Dedifferentiated amniotic fluid mesenchymal stem cell (primary cell): ENCODE measurements at regions not wholly inside any gene's neighbourhood (a gene's known extent, or its start where the extent isn't known, plus 50 kb on each side); places are given as distances from the start of the nearest gene placed in this dataset.

Source experiments
- DNase-seq: peaks from one replicate; pipeline ENCODE4 v3.0.0-alpha.2; 2016; ENCODE audit errors: extremely low spot score

DNA sequence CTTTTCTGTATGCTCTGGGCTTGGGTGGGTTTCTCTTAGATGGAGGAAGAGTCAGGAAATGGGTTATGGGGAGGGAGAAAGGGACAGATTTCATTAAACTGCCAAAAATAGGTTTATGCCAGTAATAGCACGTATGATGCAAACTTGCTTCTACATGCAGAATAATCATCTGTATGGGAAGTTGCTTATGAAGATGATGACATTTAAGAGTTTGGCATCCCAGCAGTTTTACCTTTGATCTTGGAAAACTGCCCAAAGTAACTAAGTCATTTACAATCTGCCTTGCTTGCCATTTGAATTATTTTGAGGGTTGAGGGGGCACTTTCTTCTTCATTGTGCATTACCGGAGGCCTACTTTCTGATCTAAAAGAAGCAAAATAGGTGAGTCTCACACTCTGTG, 282.9 kb upstream of the ANKRD55 start:
- DNase-seq = no peak

- DNase-seq = no peak
Measured at GRCh38 chr5:56515011-56515410, 281.9 kb upstream of the ANKRD55 start.

- no peak for DNase-seq
Measured at GRCh38 chr5:56514245-56514644, 281.1 kb upstream of the ANKRD55 start.

DNA sequence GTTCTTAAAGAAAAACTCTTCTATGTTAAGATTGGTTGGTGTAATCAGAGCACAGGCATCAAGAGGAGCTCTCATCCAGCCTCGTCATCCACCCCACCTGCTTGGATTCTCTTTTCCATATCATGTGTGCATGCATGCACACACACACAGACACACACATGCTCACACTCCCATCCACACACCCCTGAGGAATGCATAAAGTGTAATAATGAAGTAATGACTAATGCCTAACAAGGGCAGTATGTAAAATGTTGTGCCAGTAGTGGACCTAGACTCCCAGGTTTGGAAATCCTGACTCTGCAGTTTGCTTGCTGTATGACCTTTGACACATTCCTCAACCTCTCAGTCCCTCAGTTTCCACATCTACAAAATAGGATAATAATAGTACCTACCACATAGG, 280.0 kb upstream of the ANKRD55 start:
- DNase-seq = no peak

DNA sequence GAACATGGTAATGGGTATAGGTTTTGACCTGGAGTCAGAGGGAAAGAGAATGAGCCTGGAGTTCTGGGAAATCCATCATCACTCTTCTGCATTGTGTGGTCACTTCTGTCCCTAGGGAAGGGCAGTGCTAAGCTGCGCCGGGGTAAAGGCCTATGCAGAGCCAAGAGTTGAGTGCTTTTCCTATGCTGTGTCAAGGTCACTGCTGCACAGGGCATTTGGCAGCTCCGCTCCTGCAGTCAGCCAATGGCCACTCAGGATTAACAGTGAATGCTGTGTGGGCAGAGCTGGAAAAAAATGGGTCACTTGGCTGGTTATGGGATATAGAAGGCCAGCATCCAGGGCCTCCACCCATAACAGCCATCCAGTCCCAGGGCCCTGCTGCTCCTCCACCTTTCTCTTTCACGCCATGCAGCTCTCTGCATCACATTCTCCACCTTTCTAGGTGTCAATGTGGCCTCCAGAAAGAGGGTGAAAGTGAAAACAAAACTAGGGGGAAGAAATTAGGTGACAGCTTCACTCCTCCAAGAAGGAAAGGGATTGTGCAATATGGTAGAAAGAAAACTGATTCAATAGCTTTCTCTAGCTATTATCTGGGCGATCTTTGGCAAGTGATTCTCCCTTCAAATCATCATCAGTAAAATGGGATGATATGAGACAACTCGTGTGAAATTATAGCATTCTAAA, 279.3 kb upstream of the ANKRD55 start:
- no peak for DNase-seq

- no peak for DNase-seq
Measured at GRCh38 chr5:56511326-56511841, 278.3 kb upstream of the ANKRD55 start.

- DNase-seq = no peak
Measured at GRCh38 chr5:56508249-56508648, 275.1 kb upstream of the ANKRD55 start.

- DNase-seq = no peak
Measured at GRCh38 chr5:56507351-56507930, 274.3 kb upstream of the ANKRD55 start.

DNA sequence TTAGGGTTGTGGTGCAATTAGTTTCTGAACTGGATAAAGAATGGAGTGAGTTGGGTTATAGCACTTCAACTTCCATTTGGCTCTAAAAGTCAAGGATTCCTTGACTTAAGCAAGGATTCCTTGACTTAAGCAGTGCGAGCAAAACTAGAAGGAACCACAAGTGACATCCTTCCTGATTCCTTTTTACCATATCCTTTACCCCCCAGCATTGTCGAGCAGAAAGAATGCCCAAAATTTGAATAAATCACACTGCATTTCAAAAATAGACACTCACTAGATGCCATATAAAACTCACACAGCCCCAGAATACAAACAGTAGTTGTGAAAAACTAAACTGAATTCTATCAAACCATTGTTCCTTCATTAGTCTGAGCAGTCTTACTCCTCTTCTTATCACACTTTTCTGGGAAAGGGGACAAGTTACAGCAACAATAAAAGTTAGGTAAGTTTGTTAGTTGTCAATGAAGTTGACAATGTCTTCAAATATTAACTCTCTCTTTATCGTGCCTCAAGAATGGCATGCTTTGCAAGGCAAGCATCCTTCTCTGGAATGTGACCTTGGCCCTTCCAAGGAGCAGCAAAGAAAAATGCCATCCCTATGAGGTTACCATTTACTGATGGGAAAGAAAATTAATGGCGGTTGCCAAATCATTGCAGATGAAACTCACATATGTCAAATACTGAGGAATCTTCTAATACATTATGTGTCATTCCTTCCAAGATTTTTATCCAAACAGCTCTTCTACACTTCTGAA, 273.3 kb upstream of the ANKRD55 start:
- DNase-seq = peak; percentile 27

DNA sequence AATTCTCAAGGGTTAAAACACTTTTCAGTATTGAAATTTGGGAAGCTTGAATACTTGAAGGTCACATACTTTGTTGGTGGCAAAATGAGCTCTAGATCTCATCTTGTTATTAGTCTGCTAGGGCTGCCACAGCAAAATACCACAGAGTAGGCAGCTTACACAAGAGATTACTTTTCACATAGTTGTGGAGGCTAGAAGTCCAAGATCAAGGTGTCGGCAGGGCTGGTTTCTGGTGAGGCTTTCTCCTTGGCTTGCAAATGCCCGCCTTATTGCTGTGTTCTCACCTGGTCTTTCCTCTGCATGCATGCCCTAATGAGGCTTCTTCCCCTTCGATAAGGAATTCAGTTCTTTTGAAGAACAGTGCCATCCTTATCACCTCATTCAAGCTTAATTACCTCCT, 270.8 kb upstream of the ANKRD55 start:
- DNase-seq = no peak

GRCh38 chr5:56501781-56502557, 268.8 kb upstream of the ANKRD55 start:
- no peak for DNase-seq

- DNase-seq = no peak
Measured at GRCh38 chr5:56499901-56500300, 266.8 kb upstream of the ANKRD55 start.

DNA sequence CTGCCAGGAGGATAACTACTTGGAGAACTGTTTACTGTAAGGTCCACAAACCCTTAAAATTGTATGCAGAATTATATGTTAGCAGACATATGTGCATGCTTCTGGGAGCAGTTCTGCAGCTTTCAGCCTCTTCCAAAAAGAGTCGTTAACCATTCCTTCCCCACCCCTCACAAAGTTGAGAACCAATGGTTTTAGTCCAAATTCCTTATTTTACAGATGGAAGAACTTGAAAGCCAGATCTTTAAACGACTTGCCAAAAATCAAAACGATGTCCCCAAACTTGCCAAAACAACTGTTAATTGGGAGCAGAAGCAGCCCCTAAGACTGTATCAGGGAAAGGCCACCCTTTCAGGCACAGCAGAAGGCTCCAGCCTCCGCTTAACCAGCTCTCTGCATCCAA, 266.4 kb upstream of the ANKRD55 start:
- DNase-seq = no peak

- DNase-seq = no peak
Measured at GRCh38 chr5:56498759-56499395, 265.7 kb upstream of the ANKRD55 start.

DNA sequence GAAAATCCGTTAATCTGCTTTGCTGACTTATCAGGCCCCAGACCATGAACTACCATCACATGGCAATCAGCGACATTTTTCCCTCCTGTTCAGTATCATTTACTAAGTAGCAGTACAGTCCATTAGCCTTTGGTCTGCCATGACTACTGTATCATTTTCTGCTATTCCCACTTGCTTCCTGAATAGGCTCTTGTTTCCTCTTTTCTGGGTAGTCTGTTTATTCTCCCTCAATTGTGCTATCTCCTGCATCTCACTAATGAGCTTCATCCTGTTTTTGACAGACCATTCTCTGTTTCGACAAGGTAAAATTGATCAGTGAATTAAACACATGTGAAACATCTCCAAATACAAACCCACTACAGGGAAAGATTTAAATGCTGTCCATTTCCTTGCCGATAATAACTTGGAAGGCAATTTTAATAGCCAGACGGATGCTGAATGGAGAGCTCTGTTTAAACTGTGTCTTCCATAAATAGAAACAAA, 263.5 kb upstream of the ANKRD55 start:
- no peak for DNase-seq

GRCh38 chr5:56494300-56494731, 261.2 kb upstream of the ANKRD55 start:
- no peak for DNase-seq

DNA sequence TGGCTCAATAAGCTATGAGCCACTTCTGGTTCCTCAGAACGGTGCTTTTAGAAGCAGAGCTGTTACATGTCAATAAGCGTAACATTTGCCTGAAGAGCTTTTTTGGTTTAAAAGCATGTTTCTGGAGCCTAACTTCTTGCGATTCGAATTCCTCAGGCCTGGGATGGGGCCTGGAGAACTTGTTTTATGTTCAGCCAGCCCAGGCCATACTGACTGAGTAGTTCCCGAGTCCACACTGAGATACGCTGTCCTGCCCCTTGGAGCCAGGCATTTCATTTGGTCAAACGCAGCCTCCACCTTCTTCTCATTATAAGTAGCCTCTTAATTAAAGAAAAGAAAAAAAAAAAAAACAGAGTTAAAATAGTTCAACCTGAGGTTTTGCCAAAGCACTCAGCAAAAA, 260.6 kb upstream of the ANKRD55 start:
- no peak for DNase-seq

GRCh38 chr5:56493308-56493707, 260.2 kb upstream of the ANKRD55 start:
- no peak for DNase-seq

DNA sequence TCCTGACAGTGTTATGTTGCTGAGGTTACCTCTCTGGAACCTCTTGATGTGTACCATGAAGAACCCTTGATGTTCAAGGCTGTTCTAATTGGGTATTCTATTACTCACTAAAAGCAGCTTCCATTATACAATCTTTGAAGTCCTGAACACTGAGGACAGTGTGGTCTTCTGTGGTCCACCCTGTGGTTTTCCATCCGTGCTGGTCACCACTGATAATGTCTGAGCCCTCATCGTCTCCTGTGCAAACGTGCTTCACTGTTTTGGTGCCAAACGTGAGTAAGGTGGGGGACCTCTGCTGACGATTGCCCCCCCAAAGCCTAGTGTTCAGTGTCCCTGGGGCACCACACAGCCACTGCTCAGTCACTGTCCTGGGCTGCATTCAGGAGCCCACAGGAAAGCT, 259.7 kb upstream of the ANKRD55 start:
- no peak for DNase-seq

DNA sequence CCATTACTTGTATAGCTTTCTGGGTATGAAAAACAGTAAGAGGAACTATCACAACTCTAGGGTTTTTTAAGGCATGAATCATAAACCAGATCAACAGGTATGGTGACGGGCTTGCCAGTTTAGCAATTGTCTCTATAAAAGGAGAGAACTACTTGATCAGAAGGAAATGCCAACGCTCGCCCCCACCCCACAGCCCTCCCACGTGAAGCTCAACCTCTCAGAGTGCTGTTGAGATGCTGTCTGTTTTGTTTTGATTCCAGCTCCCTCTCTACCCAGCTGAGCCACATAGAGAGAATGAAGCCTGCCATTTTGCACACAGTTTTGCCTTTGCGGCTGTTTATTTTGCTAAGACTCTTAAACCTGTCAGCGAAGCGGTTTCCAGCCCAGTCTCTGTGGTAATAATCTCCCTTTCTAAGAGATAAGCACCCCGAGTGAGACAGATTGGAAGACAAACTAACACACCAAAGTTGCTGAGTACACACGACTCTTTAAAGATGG, 257.9 kb upstream of the ANKRD55 start:
- DNase-seq = no peak

DNA sequence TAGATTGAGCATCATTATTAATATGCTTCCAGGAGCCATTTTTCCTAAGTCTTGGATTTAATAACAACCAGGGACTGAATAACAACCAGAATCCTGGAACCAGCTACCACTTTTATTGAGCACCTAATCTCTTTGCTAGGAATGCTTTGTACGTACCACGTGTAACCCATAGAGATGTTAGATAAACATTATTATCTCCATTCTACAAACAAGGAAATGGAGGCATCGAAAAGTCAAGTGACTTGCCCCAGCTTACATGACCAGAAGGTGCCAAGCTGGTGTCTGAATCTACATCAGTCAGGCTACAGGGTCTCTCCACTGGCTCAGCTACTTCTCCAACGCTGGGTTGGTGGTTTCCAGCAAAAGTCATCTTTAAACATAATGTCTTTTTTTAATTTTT, 256.1 kb upstream of the ANKRD55 start:
- no peak for DNase-seq
